ENCODE measurements at regions not wholly inside any gene's neighbourhood (a gene's known extent, or its start where the extent isn't known, plus 50 kb on each side); places are given as distances from the start of the nearest gene placed in this dataset.

- DNase-seq = no peak
Measured at GRCh38 chr3:73681198-73681597, 56.5 kb upstream of the PDZRN3 start.

- no peak for DNase-seq
Measured at GRCh38 chr3:73680391-73681095, 55.8 kb upstream of the PDZRN3 start.

GRCh38 chr3:73677336-73678024 is 52.7 kb upstream of the PDZRN3 start:
- no peak for DNase-seq

All from GOT3 (cell line).